ENCODE measurements at regions not wholly inside any gene's neighbourhood (a gene's known extent, or its start where the extent isn't known, plus 50 kb on each side); places are given as distances from the start of the nearest gene placed in this dataset.
"Not testable (repeated sequence)": the region's sequence is repeated elsewhere in the genome, so short reads cannot be mapped to it uniquely, and the experiment has no call there.

GRCh38 chr12:125515887-125516286 lies 450.7 kb downstream of the AACS start:
- DNase-seq: no peak

- DNase-seq: no peak
These were observed 452.8 kb downstream of the AACS start for GRCh38 chr12:125518074-125518473.

GRCh38 chr12:125519026-125519651 lies 453.9 kb downstream of the AACS start:
- no peak for DNase-seq

DNA sequence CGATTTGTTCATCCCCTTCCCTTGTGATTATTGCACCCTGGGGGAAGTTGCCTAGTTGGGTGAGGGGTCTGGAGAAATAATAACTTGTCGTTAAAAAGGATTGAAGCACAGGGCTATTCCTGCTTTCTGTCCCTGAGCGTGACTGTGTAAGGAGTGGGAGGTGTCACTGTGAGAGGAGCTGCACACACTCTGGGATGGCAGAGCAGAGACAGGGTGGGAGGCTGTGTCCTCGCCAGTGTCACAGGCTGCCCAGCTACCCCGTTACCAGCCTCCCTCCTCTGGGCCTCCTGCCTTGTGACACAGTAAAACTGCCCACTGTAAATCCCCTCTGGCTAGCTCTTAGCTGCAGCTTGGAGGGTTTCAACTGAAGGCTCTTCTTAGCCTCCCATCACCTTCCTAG lies 460.6 kb downstream of the AACS start:
- no peak for DNase-seq

GRCh38 chr12:125528281-125528680 lies 463.0 kb downstream of the AACS start:
- DNase-seq: no peak

DNA sequence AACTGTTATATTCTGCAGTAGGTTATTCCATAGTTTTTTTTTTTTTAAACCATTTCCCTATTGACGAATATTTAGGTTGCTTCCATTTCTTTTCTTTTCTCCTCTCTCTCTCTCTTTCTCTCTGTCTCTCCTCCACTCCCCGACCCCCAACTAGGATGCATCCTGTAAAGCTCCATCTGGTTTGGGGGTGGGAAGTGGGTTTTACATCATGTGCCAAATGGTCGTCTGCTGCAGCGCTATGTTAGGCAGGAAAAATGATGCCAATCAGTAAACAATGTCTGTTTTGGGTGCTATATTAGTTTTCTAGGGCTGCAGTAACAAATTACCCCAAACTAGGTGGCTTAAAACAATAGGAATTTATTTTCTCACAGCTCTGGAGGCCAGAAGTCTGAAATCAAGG lies 465.0 kb downstream of the AACS start:
- no peak for DNase-seq

GRCh38 chr12:125530876-125531275 lies 465.6 kb downstream of the AACS start:
- no peak for DNase-seq

GRCh38 chr12:125531574-125531973 lies 466.3 kb downstream of the AACS start:
- no peak for DNase-seq

- no peak for DNase-seq
These were observed 468.3 kb downstream of the AACS start for GRCh38 chr12:125533434-125534029.

DNA sequence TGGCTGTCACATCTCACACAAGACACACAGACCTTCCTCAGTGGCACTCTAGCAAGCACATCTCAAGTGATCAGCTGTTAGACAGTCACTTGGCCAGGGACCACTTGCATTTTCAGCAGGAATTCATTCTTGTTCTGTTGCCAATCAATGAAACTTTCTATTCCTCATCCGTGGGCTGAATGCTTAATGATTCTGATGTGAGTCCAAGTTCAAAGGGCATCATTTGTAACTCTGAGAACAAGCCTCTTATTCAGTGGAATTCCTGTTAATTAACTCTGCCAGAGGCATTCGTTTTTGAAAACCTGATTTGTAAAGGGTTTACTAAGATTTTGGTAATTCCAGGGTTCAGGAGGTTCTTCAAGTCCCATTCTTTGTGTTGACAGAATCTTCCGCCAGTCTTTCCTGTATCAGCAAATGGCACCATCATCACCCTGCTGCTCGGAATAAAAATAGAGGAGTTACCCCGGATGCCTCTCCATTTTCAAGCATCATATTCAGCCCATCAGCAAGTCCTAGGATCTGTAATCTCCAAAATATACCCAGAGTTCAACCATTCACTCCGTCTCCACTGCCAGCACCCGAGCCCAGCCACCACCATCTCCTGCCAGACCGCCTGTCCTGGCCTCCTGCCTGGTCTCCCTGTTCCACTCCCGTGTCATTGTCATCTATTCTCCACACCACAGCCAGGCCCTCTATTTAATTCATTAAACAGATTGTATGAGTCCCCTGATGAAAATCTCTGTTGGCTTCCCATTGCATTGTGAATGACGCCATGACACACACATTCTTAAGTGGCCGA lies 473.4 kb downstream of the AACS start:
- DNase-seq: no peak

GRCh38 chr12:125540580-125541204 lies 475.5 kb downstream of the AACS start:
- no peak for DNase-seq

DNA sequence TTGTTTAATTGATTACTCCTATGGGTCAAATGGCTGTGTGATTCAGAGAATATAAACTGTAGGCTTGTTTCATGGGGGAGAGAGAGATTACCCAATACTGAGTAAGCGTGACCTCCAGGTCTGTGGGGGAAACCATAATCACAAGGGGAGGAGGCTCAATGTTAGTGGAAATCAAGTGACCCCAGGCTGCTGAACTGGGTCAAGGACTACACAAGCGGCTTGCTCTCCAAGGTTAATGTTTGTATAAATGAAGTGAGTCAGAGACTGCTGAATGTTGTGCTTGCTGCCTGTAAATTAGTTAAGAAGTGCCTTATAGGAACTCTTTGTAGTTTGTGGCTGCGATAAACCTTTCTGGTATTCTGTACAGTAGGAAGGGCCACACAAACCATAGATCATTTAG lies 479.7 kb downstream of the AACS start:
- no peak for DNase-seq

GRCh38 chr12:125549171-125549570 lies 483.9 kb downstream of the AACS start:
- DNase-seq: no peak

DNA sequence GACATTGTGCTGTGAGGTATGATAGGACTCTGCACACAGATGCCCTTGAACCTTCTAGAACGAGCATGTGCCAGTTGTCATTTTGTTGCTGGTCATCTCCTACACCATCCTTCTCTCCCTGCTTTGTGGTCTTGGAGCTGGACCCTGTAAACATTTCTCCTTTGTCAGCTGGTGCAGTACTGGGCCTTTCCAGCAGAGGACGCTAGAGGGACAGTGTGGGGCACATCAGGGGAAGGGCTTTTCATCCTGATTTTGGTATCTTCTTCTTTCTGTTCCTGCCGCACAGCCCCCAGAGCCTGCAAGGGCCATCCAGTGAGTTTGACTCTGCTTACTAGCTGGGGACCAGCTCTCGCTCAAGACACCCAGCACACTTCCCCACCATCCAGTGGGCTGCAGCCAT lies 484.6 kb downstream of the AACS start:
- no peak for DNase-seq

GRCh38 chr12:125552295-125552694 lies 487.1 kb downstream of the AACS start:
- no peak for DNase-seq

- DNase-seq: not testable (repeated sequence)
These were observed 495.8 kb downstream of the AACS start for GRCh38 chr12:125561008-125561407.

GRCh38 chr12:125564753-125565152 lies 499.5 kb downstream of the AACS start:
- no peak for DNase-seq

- DNase-seq: no peak
These were observed 502.3 kb downstream of the AACS start for GRCh38 chr12:125567581-125567980.

DNA sequence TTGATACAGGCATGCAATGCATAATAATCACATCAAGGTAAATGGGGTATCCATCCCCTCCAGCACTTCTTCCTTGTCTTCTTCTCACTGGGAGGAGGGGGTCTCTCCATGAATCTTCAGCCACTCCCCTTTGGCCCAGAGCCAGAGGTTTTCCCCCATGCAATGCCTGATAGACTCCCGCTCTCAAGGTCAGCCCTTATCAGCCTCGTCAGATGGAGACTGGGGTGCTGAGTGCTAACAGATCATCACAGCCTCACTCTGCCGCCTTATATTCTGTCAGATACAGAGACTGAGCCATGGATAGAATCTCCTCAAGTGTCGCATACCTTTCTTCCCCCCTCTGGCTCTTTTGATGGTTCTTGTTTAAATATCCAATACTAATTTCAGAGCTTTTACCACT lies 503.1 kb downstream of the AACS start:
- no peak for DNase-seq

DNA sequence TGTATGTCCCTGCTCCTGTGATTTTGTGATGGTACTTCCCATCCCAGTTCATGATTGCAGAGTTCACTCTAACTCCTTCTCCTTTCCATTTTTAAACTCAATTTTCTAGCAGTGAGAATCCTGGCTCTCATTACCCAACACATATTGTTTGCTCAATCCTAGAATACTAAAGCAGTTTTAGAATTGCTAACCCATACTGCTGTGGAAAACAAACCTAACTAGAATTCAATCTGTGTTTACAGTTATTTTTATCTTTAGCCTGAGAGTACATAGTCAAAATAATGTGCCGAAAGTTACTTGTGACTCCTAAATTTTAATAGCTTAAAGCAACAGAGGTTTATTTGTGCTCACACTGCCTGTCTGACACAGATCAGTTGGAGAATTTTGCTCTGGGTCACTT lies 508.0 kb downstream of the AACS start:
- DNase-seq: no peak

- DNase-seq: no peak
These were observed 512.1 kb downstream of the AACS start for GRCh38 chr12:125577334-125577733.

GRCh38 chr12:125579916-125580315 lies 514.7 kb downstream of the AACS start:
- no peak for DNase-seq

DNA sequence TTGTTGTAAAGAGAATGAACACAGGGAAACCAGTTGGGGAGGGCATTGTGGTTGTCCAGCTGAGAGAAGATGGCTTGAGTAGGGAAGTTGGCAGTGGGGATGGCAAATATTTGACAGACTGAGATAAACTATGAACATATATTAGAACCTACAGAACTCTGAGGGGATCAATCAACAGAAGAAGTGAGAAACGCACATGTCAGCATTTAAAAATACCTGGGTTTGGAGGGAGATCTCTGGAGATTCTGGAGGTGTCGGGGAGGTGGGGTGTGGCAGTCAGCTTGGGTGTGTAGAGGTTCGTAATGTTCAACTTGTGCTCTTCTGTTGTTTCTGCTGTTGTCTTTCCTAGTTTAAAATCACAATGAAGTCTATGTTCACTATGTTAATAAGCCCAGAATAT lies 517.8 kb downstream of the AACS start:
- DNase-seq: no peak

DNA sequence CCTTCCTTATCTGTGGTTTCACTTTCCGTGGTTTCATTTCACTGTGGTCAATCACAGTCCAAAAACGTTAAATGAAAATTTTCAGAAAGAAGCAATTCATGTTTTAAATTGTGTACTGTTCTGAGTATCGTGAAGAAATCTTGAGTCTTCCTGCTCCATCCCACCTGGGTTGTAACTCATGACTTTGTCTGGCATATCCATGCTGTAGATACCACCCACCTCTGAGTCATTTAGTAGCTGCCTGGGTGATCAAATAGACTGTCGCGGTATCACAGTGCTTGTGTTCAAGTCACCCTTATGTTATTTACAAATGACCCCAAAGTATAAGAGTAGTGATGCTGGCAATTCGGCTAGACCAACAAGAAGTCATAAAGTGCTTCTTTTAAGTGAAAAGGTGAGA lies 521.2 kb downstream of the AACS start:
- DNase-seq: no peak

All from amniotic stem cell (primary cell).